OCI-LY1 (cell line): ENCODE measurements at regions not wholly inside any gene's neighbourhood (a gene's known extent, or its start where the extent isn't known, plus 50 kb on each side); places are given as distances from the start of the nearest gene placed in this dataset.

Experiments
- H2AFZ ChIP-seq: fragments of 200-600 bp; sonication (generic), shearing (Covaris generic); 2 replicates; pipeline ENCODE4 v1.6.0; 2014; ENCODE audit warnings: antibody characterized with exemption, mild to moderate bottlenecking, low read length
- H3F3A ChIP-seq: fragments of 200-600 bp; sonication (generic), shearing (Covaris generic); 2 replicates; pipeline ENCODE4 v1.6.0; 2014; ENCODE audit warnings: mild to moderate bottlenecking, antibody characterized with exemption, low read length, moderate library complexity; ENCODE audit not compliant: insufficient read depth
- H3K27ac ChIP-seq: fragments of 200-600 bp; sonication (generic); 2 replicates; pipeline ENCODE4 v1.5.1; 2014; ENCODE audit warnings: low read length, mixed run types, mild to moderate bottlenecking, low read depth; ENCODE audit not compliant: poor library complexity, severe bottlenecking
- H3K27me3 ChIP-seq: fragments of 200-600 bp; sonication (generic); 2 replicates; pipeline ENCODE4 v1.6.0; 2014; ENCODE audit warnings: antibody characterized with exemption, mild to moderate bottlenecking, low read length, moderate library complexity; ENCODE audit not compliant: insufficient read depth
- H3K36me3 ChIP-seq: fragments of 200-600 bp; sonication (generic); 2 replicates; pipeline ENCODE4 v1.6.1; 2014; ENCODE audit warnings: mild to moderate bottlenecking, antibody characterized with exemption, low read length, moderate library complexity, mixed read lengths; ENCODE audit not compliant: insufficient read depth
- H3K4me1 ChIP-seq: fragments of 200-600 bp; sonication (generic); 2 replicates; pipeline ENCODE4 v1.5.1; 2014; ENCODE audit warnings: mild to moderate bottlenecking, low read length, moderate library complexity; ENCODE audit not compliant: insufficient read depth, severe bottlenecking
- H3K4me2 ChIP-seq: fragments of 200-600 bp; sonication (generic), shearing (Covaris generic); 2 replicates; pipeline ENCODE4 v1.6.1; 2014; ENCODE audit warnings: low read length
- H3K4me3 ChIP-seq: fragments of 200-600 bp; sonication (generic); 2 replicates; pipeline ENCODE4 v1.5.1; 2014; ENCODE audit warnings: low read length, low read depth, mild to moderate bottlenecking, mixed read lengths; ENCODE audit not compliant: poor library complexity, severe bottlenecking
- H3K79me2 ChIP-seq: fragments of 200-600 bp; shearing (Covaris generic); 2 replicates; pipeline ENCODE4 v1.6.1; 2016; ENCODE audit warnings: mixed run types, low read length, mixed read lengths; ENCODE audit not compliant: insufficient read depth
- H3K9ac ChIP-seq: fragments of 200-600 bp; sonication (generic), shearing (Covaris generic); 2 replicates; pipeline ENCODE4 v1.6.1; 2014; ENCODE audit warnings: mild to moderate bottlenecking, low read length, mixed read lengths
- H3K9me2 ChIP-seq: fragments of 200-600 bp; sonication (generic), shearing (Covaris generic); 2 replicates; pipeline ENCODE4 v1.6.1; 2014; ENCODE audit warnings: low read depth, mild to moderate bottlenecking, low read length, mixed read lengths
- H3K9me3 ChIP-seq: fragments of 200-600 bp; shearing (Covaris generic); 2 replicates; pipeline ENCODE4 v1.6.1; 2014; ENCODE audit warnings: low read length, mixed read lengths
- H4K20me1 ChIP-seq: fragments of 200-600 bp; sonication (generic), shearing (Covaris generic); 2 replicates; pipeline ENCODE4 v1.6.0; 2016; ENCODE audit warnings: mild to moderate bottlenecking, low read length; ENCODE audit not compliant: insufficient read depth
- EZH2 ChIP-seq: fragments of 200-600 bp; sonication (generic), shearing (Covaris generic); IDR thresholded peaks from 2 replicates; pipeline ENCODE4 v1.8.0; 2017; ENCODE audit warnings: borderline replicate concordance, mixed run types, mild to moderate bottlenecking, antibody characterized with exemption, low read length, moderate library complexity, mixed read lengths
- TF ChIP-seq, protein P1 (sequence below): fragments of 200-600 bp; sonication (generic), shearing (Covaris generic); IDR thresholded peaks from 2 replicates; pipeline ENCODE4 v1.5.1; 2017; ENCODE audit warnings: mild to moderate bottlenecking, antibody characterized with exemption, low read length, moderate library complexity, mixed read lengths

DNA sequence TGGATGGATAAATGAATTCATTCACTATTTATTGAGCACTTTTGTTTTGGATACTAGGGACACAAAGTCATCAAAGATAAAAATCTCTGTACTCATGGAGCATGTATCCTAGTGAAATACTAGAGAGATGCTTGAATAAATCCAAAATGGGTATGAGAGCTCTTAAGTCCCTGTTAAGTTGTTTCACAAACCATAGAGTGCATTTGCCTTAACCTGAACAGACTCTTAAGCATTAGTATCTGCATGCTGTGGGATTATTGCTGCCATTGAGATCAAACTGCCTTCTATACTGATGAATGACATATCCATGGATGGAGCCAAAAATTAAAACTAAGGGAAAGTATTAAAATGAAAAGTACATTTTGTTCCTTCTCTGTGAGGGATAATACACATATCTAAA lies 206.5 kb upstream of the KRR1 start:
- TF ChIP-seq, protein P1, sequence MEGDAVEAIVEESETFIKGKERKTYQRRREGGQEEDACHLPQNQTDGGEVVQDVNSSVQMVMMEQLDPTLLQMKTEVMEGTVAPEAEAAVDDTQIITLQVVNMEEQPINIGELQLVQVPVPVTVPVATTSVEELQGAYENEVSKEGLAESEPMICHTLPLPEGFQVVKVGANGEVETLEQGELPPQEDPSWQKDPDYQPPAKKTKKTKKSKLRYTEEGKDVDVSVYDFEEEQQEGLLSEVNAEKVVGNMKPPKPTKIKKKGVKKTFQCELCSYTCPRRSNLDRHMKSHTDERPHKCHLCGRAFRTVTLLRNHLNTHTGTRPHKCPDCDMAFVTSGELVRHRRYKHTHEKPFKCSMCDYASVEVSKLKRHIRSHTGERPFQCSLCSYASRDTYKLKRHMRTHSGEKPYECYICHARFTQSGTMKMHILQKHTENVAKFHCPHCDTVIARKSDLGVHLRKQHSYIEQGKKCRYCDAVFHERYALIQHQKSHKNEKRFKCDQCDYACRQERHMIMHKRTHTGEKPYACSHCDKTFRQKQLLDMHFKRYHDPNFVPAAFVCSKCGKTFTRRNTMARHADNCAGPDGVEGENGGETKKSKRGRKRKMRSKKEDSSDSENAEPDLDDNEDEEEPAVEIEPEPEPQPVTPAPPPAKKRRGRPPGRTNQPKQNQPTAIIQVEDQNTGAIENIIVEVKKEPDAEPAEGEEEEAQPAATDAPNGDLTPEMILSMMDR, result no peak
- TF ChIP-seq EZH2, result no peak
- Histone ChIP-seq H3K79me2 (no peaks in the 10 kb centered on the region), H2AFZ (no peak overlapping the region)

GRCh38 chr12:75716291-75717025 lies 205.0 kb upstream of the KRR1 start:
- H3K27ac ChIP-seq, result no peak overlapping the region
- H3K4me1 ChIP-seq, result no peaks in the 10 kb centered on the region
- no peak overlapping the region for H3K9ac ChIP-seq
- no peak overlapping the region for H3K4me3 ChIP-seq
- H4K20me1 ChIP-seq, result no peaks in the 10 kb centered on the region
- H3K4me2 ChIP-seq, result no peak overlapping the region
- no peaks in the 10 kb centered on the region for H3F3A ChIP-seq
- no peaks in the 10 kb centered on the region for H3K27me3 ChIP-seq
- no peaks in the 10 kb centered on the region for H3K9me2 ChIP-seq
- H2AFZ ChIP-seq, result no peak overlapping the region
- no peaks in the 10 kb centered on the region for H3K36me3 ChIP-seq
- no peaks in the 10 kb centered on the region for H3K79me2 ChIP-seq
- TF ChIP-seq, protein P1, result no peak
- TF ChIP-seq EZH2, result no peak
- no peaks in the 10 kb centered on the region for H3K9me3 ChIP-seq

More for the DNA sequence above, 206.5 kb upstream of the KRR1 start:
- no peak overlapping the region for H3K9ac ChIP-seq
- no peak overlapping the region for H3K4me2 ChIP-seq
- H3K4me3 ChIP-seq, result no peak overlapping the region
- no peaks in the 10 kb centered on the region for H3K9me2 ChIP-seq
- no peaks in the 10 kb centered on the region for H3F3A ChIP-seq
- H3K27ac ChIP-seq, result no peak overlapping the region
- no peaks in the 10 kb centered on the region for H4K20me1 ChIP-seq
- H3K9me3 ChIP-seq, result no peaks in the 10 kb centered on the region
- H3K36me3 ChIP-seq, result no peaks in the 10 kb centered on the region
- no peaks in the 10 kb centered on the region for H3K4me1 ChIP-seq
- H3K27me3 ChIP-seq, result no peaks in the 10 kb centered on the region

GRCh38 chr12:75715682-75716081 lies 204.3 kb upstream of the KRR1 start:
- Histone ChIP-seq H3K9ac (no peak overlapping the region), H3F3A (no peaks in the 10 kb centered on the region), H3K4me2 (no peak overlapping the region), H3K36me3 (no peaks in the 10 kb centered on the region), H4K20me1 (no peaks in the 10 kb centered on the region), H3K4me1 (no peaks in the 10 kb centered on the region), H3K27me3 (no peaks in the 10 kb centered on the region), H3K79me2 (no peaks in the 10 kb centered on the region), H3K9me2 (no peaks in the 10 kb centered on the region), H3K9me3 (no peaks in the 10 kb centered on the region), H3K27ac (no peak overlapping the region), H3K4me3 (no peak overlapping the region), H2AFZ (no peak overlapping the region)
- TF ChIP-seq, protein P1, result no peak
- no peak for TF ChIP-seq EZH2
